ENCODE measurements at regions not wholly inside any gene's neighbourhood (a gene's known extent, or its start where the extent isn't known, plus 50 kb on each side); places are given as distances from the start of the nearest gene placed in this dataset.
A peak's percentile ranks its signal among the peaks of the same experiment; 100 is the strongest.

GRCh38 chr2:220572385-220572784, 945.0 kb downstream of the SLC4A3 start:
- TF ChIP-seq CTCF (IDR thresholded peaks at IDR 0.05; ENCODE audit: low read depth, low read length, missing control alignments): no peak
- no peak overlapping the region for H3K4me3 ChIP-seq (ENCODE audit: low read depth, low read length)
- peak; percentile 27 for DNase-seq (ENCODE audit: low read depth)
- in situ Hi-C loops (cut with HindIII; ENCODE audit: low sequenced_read_pairs): no loop called here

- in situ Hi-C loops (cut with HindIII; ENCODE audit: low sequenced_read_pairs): no loop called here
- no peak for DNase-seq (ENCODE audit: low read depth)
- H3K4me3 ChIP-seq (ENCODE audit: low read depth, low read length): no peak overlapping the region
- no peak for TF ChIP-seq CTCF (IDR thresholded peaks at IDR 0.05; ENCODE audit: low read depth, low read length, missing control alignments)
Observed at GRCh38 chr2:220574038-220574437, 946.6 kb downstream of the SLC4A3 start.

DNA sequence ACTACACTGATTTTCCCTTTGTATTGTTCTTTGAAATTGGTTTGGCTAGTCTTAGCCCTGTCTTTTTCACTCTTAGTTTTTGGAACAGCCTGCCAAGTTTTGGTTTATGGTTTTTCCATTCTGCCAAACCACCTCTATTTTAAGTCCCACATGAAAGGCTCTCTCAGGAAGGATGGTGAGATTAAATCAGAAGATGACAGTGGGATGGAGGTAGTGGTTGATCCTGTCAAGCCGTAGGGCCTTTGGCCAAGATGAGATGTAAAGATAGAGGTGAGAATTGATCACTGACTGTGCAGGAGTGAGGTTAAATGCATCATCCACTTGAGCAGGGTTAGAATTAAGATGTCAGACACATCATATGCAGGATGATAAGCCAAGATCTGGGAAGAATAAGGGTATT, 948.5 kb downstream of the SLC4A3 start:
- DNase-seq (ENCODE audit: low read depth): peak; percentile 78
- no peak overlapping the region for H3K4me3 ChIP-seq (ENCODE audit: low read depth, low read length)
- no peak for TF ChIP-seq CTCF (IDR thresholded peaks at IDR 0.05; ENCODE audit: low read depth, low read length, missing control alignments)
- in situ Hi-C loops (cut with HindIII; ENCODE audit: low sequenced_read_pairs): no loop called here

DNA sequence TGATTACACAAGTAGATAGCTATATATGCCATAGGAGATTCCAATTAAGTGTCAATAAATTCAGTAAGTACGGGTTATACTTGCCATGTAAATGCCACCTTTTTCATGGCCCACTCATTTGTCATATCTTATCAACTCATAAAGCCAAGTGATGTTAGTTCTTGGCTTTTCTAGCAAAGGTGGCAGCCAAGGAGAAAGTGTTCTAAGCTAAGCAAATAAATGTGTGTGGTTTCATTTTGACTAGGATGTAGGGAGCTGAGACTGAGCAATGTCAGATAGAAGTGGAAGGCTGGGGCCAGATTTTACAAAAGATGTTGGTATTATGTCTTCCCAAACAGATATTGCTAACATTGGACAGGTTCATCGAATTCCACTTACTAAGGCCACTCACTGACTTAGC, 952.0 kb downstream of the SLC4A3 start:
- DNase-seq (ENCODE audit: low read depth): no peak
- in situ Hi-C loops (cut with HindIII; ENCODE audit: low sequenced_read_pairs): no loop called here
- TF ChIP-seq CTCF (IDR thresholded peaks at IDR 0.05; ENCODE audit: low read depth, low read length, missing control alignments): no peak
- no peak overlapping the region for H3K4me3 ChIP-seq (ENCODE audit: low read depth, low read length)

GRCh38 chr2:220580113-220580512, 952.7 kb downstream of the SLC4A3 start:
- DNase-seq (ENCODE audit: low read depth): no peak
- no peak for TF ChIP-seq CTCF (IDR thresholded peaks at IDR 0.05; ENCODE audit: low read depth, low read length, missing control alignments)
- H3K4me3 ChIP-seq (ENCODE audit: low read depth, low read length): no peak overlapping the region
- in situ Hi-C loops (cut with HindIII; ENCODE audit: low sequenced_read_pairs): no loop called here

GRCh38 chr2:220583725-220584124, 956.3 kb downstream of the SLC4A3 start:
- TF ChIP-seq CTCF (IDR thresholded peaks at IDR 0.05; ENCODE audit: low read depth, low read length, missing control alignments): no peak
- no peak for DNase-seq (ENCODE audit: low read depth)
- in situ Hi-C loops (cut with HindIII; ENCODE audit: low sequenced_read_pairs): no loop called here
- no peak overlapping the region for H3K4me3 ChIP-seq (ENCODE audit: low read depth, low read length)

GRCh38 chr2:220585241-220585640, 957.8 kb downstream of the SLC4A3 start:
- no peak for TF ChIP-seq CTCF (IDR thresholded peaks at IDR 0.05; ENCODE audit: low read depth, low read length, missing control alignments)
- DNase-seq (ENCODE audit: low read depth): no peak
- no peak overlapping the region for H3K4me3 ChIP-seq (ENCODE audit: low read depth, low read length)
- in situ Hi-C loops (cut with HindIII; ENCODE audit: low sequenced_read_pairs): no loop called here

Data from astrocyte of the cerebellum (primary cell).